GM12878 (cell line): ENCODE measurements at regions not wholly inside any gene's neighbourhood (a gene's known extent, or its start where the extent isn't known, plus 50 kb on each side); places are given as distances from the start of the nearest gene placed in this dataset.

Experiments used
- ATAC-seq: fragments of 200-7000 bp; cut with Tn5 transposase; 3 replicates; pipeline ENCODE4 v1.9.1; 2020; ENCODE audit warnings: mild to moderate bottlenecking, moderate library complexity
- BruUV-seq: library from RNA; stranded (reverse); fragments of 400-500 nt; replicated peaks from 2 replicates; lab custom pipeline; 2021; lab: Mats Ljungman, UMichigan
- CTCF ChIA-PET: fragments of 300-600 bp; sonication (Branson Sonifier 250); formaldehyde crosslinking; extraction: SDS; loops from one replicate; lab custom pipeline; 2021; ENCODE audit warnings: inconsistent platforms; lab: Yijun Ruan, JAX
- POLR2A ChIA-PET: fragments of 350-600 bp; formaldehyde crosslinking; extraction: SDS; loops from one replicate; lab custom pipeline; 2021; ENCODE audit warnings: inconsistent platforms; lab: Charles Lee
- RAD21 ChIA-PET: fragments of 300-600 bp; sonication (Branson Sonifier 250); formaldehyde crosslinking; loops from one replicate; lab custom pipeline; 2023; ENCODE audit warnings: antibody characterized with exemption; ENCODE audit not compliant: unreplicated experiment; lab: Charles Lee
- SMC1A ChIA-PET: fragments of 300-600 bp; sonication (Branson Sonifier 250); formaldehyde crosslinking; loops from one replicate; lab custom pipeline; 2023; ENCODE audit not compliant: unreplicated experiment, uncharacterized antibody; lab: Charles Lee
- DNase-seq: peaks from one replicate; pipeline ENCODE4 v3.0.0-alpha.2; 2011; ENCODE audit warnings: low read depth, low spot score
- FAIRE-seq: peaks from 3 replicates; lab custom pipeline; 2011; peaks lifted over from hg19 to GRCh38; lab: Jason Lieb, UNC
- H2AFZ ChIP-seq: 2 replicates; pipeline ENCODE4 v1.6.0; 2011; ENCODE audit warnings: low read depth, low read length, control low read depth; ENCODE audit not compliant: control insufficient read depth
- H3K27ac ChIP-seq: 2 replicates; pipeline ENCODE4 v1.5.1; 2011; ENCODE audit warnings: control low read depth; ENCODE audit not compliant: control insufficient read depth, insufficient read depth
- H3K27me3 ChIP-seq, 2 experiments: replicated peaks in 1 of 2; 2 replicates each; pipeline versions ENCODE4 v1.6.0 to v1.6.1; 2011; ENCODE audit warnings: low read length in 1 of 2; ENCODE audit not compliant: control insufficient read depth in 2 of 2, insufficient read depth in 2 of 2
- H3K36me3 ChIP-seq, 2 experiments: 2 replicates each; pipeline ENCODE4 v1.5.1; 2011; ENCODE audit warnings: low read length in 1 of 2; ENCODE audit not compliant: control insufficient read depth in 2 of 2, insufficient read depth in 2 of 2
- H3K4me1 ChIP-seq: 2 replicates; pipeline ENCODE4 v1.6.1; 2011; ENCODE audit warnings: mild to moderate bottlenecking, low read length, moderate library complexity, mixed read lengths; ENCODE audit not compliant: control insufficient read depth, insufficient read depth
- H3K4me2 ChIP-seq: 2 replicates; pipeline ENCODE4 v1.6.0; 2011; ENCODE audit warnings: control low read depth; ENCODE audit not compliant: control insufficient read depth, insufficient read depth
- H3K4me3 ChIP-seq: fragments of 200-600 bp; sonication (generic); 2 replicates; pipeline ENCODE4 v1.5.1; 2016
- H3K79me2 ChIP-seq: 2 replicates; pipeline ENCODE4 v1.6.0; 2011; ENCODE audit warnings: low read length; ENCODE audit not compliant: control insufficient read depth, insufficient read depth
- H3K9ac ChIP-seq: 2 replicates; pipeline ENCODE4 v1.8.0; 2011; ENCODE audit warnings: low read length, control low read depth, mixed read lengths; ENCODE audit not compliant: control insufficient read depth, insufficient read depth
- H3K9me3 ChIP-seq: replicated peaks from 3 replicates; pipeline ENCODE4 v1.5.1; 2011; ENCODE audit warnings: mild to moderate bottlenecking, low read length; ENCODE audit not compliant: control insufficient read depth, insufficient read depth
- H4K20me1 ChIP-seq: 2 replicates; pipeline ENCODE4 v1.6.0; 2011; ENCODE audit not compliant: control insufficient read depth, insufficient read depth
- EED ChIP-seq: sonication (generic); IDR thresholded peaks from 2 replicates; pipeline ENCODE4 v1.6.1; 2016; ENCODE audit warnings: antibody characterized with exemption, low read depth
- ETV6 ChIP-seq, 2 experiments: fragments of 450-650 bp in 1 of 2; IDR thresholded peaks in 1 of 2; conservative IDR thresholded peaks in 1 of 2; 2 replicates each; pipeline ENCODE4 v1.6.1; 2014; ENCODE audit warnings: antibody characterized with exemption in 1 of 2, borderline replicate concordance in 1 of 2, low read depth in 1 of 2, mild to moderate bottlenecking in 1 of 2, moderate library complexity in 1 of 2
- FOXK2 ChIP-seq: fragments of 450-650 bp; IDR thresholded peaks from 2 replicates; pipeline ENCODE4 v1.6.1; 2017; ENCODE audit warnings: mild to moderate bottlenecking, moderate library complexity
- GATAD2B ChIP-seq: fragments of 450-650 bp; conservative IDR thresholded peaks from 2 replicates; pipeline ENCODE4 v1.6.1; 2017; ENCODE audit warnings: low read depth, mild to moderate bottlenecking, moderate library complexity
- HDAC6 ChIP-seq: fragments of 200-600 bp; sonication (generic); IDR thresholded peaks from one replicate; pipeline ENCODE4 v1.8.0; 2017; ENCODE audit warnings: antibody characterized with exemption; ENCODE audit not compliant: unreplicated experiment
- LARP7 ChIP-seq: fragments of 450-650 bp; IDR thresholded peaks from 2 replicates; pipeline ENCODE4 v1.6.1; 2017; ENCODE audit warnings: mild to moderate bottlenecking
- NR2F1 ChIP-seq: fragments of 450-650 bp; conservative IDR thresholded peaks from 2 replicates; pipeline ENCODE4 v1.6.1; 2017; ENCODE audit warnings: mild to moderate bottlenecking
- PAX8 ChIP-seq: fragments of 450-650 bp; IDR thresholded peaks from 2 replicates; pipeline ENCODE4 v1.6.1; 2017; ENCODE audit warnings: mild to moderate bottlenecking, moderate library complexity
- POU2F2 ChIP-seq: IDR thresholded peaks from 3 replicates; pipeline ENCODE4 v1.6.1; 2011; ENCODE audit warnings: low read depth, mild to moderate bottlenecking, low read length, borderline replicate concordance
- RAD21 ChIP-seq: IDR thresholded peaks from 2 replicates; pipeline ENCODE4 v1.6.1; 2011; ENCODE audit warnings: mild to moderate bottlenecking, low read depth, low read length, moderate library complexity; ENCODE audit not compliant: insufficient read depth
- RBBP5 ChIP-seq: fragments of 200-600 bp; sonication (generic); conservative IDR thresholded peaks from 2 replicates; pipeline ENCODE4 v1.6.1; 2016
- SPI1 ChIP-seq: IDR thresholded peaks from 2 replicates; pipeline ENCODE4 v1.6.1; 2011; ENCODE audit warnings: low read depth, mild to moderate bottlenecking, low read length, moderate library complexity, borderline replicate concordance; ENCODE audit not compliant: insufficient read depth
- ZNF592 ChIP-seq: fragments of 450-650 bp; IDR thresholded peaks from 2 replicates; pipeline ENCODE4 v1.6.1; 2017; ENCODE audit warnings: mild to moderate bottlenecking, moderate library complexity
- WGBS: methylation state at CpG from one replicate; pipeline ENCODE4 v1.1.6; 2016; ENCODE audit warnings: low lambda C conversion rate; ENCODE audit not compliant: insufficient replicate concordance, insufficient coverage; ENCODE audit errors: missing lambda C conversion rate; 5-methylcytosine and 5-hydroxymethylcytosine counted together
- in situ Hi-C: fragments of 300-500 bp; cut with MboI; formaldehyde crosslinking; loops from 9 replicates; pipeline ENCODE4 v1.14.3; 2018; ENCODE audit warnings: mixed read lengths
- intact Hi-C: fragments of 100-400 bp; cut with micrococcal nuclease; formaldehyde crosslinking; loops from one replicate; pipeline ENCODE4 v1.14.2; 2022; ENCODE audit not compliant: unreplicated experiment
- TF ChIP-seq, protein P1 (sequence below): IDR thresholded peaks from 2 replicates; pipeline ENCODE4 v1.6.1; 2011; ENCODE audit warnings: low read depth, low read length, improper control_type of control experiment, borderline replicate concordance

- FAIRE-seq (no peak), DNase-seq (no peak), ATAC-seq (no peak)
- TF ChIP-seq PAX8 (no peak), NR2F1 (no peak), EED (no peak), SPI1 (no peak), LARP7 (no peak), ZNF592 (no peak), RAD21 (no peak), RBBP5 (no peak), FOXK2 (no peak), POU2F2 (no peak), HDAC6 (no peak), ETV6 (conservative IDR thresholded peaks at IDR 0.05 in 1 of 2, IDR thresholded peaks at IDR 0.05 in 1 of 2; ENCODE audit: borderline replicate concordance in 1 of 2, low read depth in 1 of 2) (no peak), GATAD2B (no peak)
- TF ChIP-seq, protein P1, sequence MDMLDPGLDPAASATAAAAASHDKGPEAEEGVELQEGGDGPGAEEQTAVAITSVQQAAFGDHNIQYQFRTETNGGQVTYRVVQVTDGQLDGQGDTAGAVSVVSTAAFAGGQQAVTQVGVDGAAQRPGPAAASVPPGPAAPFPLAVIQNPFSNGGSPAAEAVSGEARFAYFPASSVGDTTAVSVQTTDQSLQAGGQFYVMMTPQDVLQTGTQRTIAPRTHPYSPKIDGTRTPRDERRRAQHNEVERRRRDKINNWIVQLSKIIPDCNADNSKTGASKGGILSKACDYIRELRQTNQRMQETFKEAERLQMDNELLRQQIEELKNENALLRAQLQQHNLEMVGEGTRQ = no peak
- H2AFZ ChIP-seq = no peak overlapping the region
- SMC1A ChIA-PET = no interaction called here
- H3K9ac ChIP-seq = no peak overlapping the region
- CTCF ChIA-PET = no interaction called here
- BruUV-seq = no TSS peak
- no peaks in the 10 kb centered on the region for H3K27me3 ChIP-seq
- intact Hi-C loops (no loop called here), in situ Hi-C loops (no loop called here)
- no peak overlapping the region for H3K4me2 ChIP-seq
- 29% methylated on average over 21 of the region's 21 CpGs for WGBS
- H3K9me3 ChIP-seq = no peaks in the 10 kb centered on the region; the same call in 2 of the 3 replicates
- no peak overlapping the region for H3K4me3 ChIP-seq
- no peak overlapping the region for H3K27ac ChIP-seq
- no peaks in the 10 kb centered on the region for H3K79me2 ChIP-seq
- no peaks in the 10 kb centered on the region for H3K4me1 ChIP-seq
- no peaks in the 10 kb centered on the region for H3K36me3 ChIP-seq
- POLR2A ChIA-PET = no interaction called here
- RAD21 ChIA-PET = no interaction called here
- no peaks in the 10 kb centered on the region for H4K20me1 ChIP-seq
These were observed 801.1 kb downstream of the TBC1D22A start for GRCh38 chr22:47563406-47564157.
